B cell (primary cell): ENCODE measurements at regions not wholly inside any gene's neighbourhood (a gene's known extent, or its start where the extent isn't known, plus 50 kb on each side); places are given as distances from the start of the nearest gene placed in this dataset.

Source experiments
- ATAC-seq: fragments of 200-7000 bp; cut with Tn5 transposase; one replicate; pipeline ENCODE4 v1.10.0; 2021; ENCODE audit warnings: low read depth, mild to moderate bottlenecking, moderate number of reproducible peaks, moderate library complexity
- CTCF ChIA-PET: fragments of 350-600 bp; sonication (Branson Sonifier 250); formaldehyde crosslinking; loops from one replicate; lab custom pipeline; 2021; ENCODE audit warnings: antibody characterized with exemption, inconsistent platforms; lab: Charles Lee
- POLR2A ChIA-PET: fragments of 350-600 bp; sonication (Branson Sonifier 250); formaldehyde crosslinking; loops from one replicate; lab custom pipeline; 2021; ENCODE audit warnings: antibody characterized with exemption; lab: Charles Lee
- DNase-seq: peaks from one replicate; pipeline ENCODE4 v3.0.0; 2013
- H2AFZ ChIP-seq: 2 replicates; pipeline ENCODE4 v1.6.1; 2012; ENCODE audit warnings: mild to moderate bottlenecking, low read depth, low read length; ENCODE audit not compliant: insufficient read depth, poor library complexity, severe bottlenecking
- H3K27ac ChIP-seq, 2 donors: 1 replicate in 1 of 2; 2 replicates in 1 of 2; pipeline ENCODE4 v1.5.1; 2012 to 2013; ENCODE audit warnings: low read length in 2 of 2, mild to moderate bottlenecking in 2 of 2, moderate library complexity in 1 of 2
- H3K27me3 ChIP-seq, 4 experiments: fragments of 200-600 bp in 1 of 4; sonication (generic) in 1 of 4; replicated peaks in 1 of 4; 1 replicate in 2 of 4; 2 replicates in 2 of 4; pipeline versions ENCODE4 v1.6.1 to v1.7.0; 2013 to 2016; ENCODE audit warnings: low read length in 3 of 4, mild to moderate bottlenecking in 2 of 4, mixed read lengths in 1 of 4, moderate library complexity in 1 of 4; ENCODE audit not compliant: insufficient read depth in 4 of 4, control insufficient read depth in 3 of 4; ENCODE audit errors: control extremely low read depth in 1 of 4
- H3K36me3 ChIP-seq, 2 experiments: replicated peaks in 1 of 2; 1 replicate in 1 of 2; 2 replicates in 1 of 2; pipeline versions ENCODE4 v1.6.1 to v1.7.1; 2013; ENCODE audit warnings: low read length in 1 of 2; ENCODE audit not compliant: insufficient read depth in 2 of 2, control insufficient read depth in 1 of 2; ENCODE audit errors: control extremely low read depth in 1 of 2, extremely low read depth in 1 of 2
- H3K4me1 ChIP-seq, 2 donors: fragments of 200-600 bp in 1 of 2; sonication (generic) in 1 of 2; 1 replicate in 1 of 2; 2 replicates in 1 of 2; pipeline versions ENCODE4 v1.5.1 to v1.6.1; 2013 to 2017; ENCODE audit warnings: low read length in 2 of 2; ENCODE audit not compliant: control insufficient read depth in 2 of 2, insufficient read depth in 2 of 2
- H3K4me2 ChIP-seq: replicated peaks from 2 replicates; pipeline ENCODE3; 2012; ENCODE audit warnings: mild to moderate bottlenecking, low read depth, low read length; ENCODE audit not compliant: poor library complexity, severe bottlenecking
- H3K4me3 ChIP-seq, 5 experiments: fragments of 200-600 bp in 1 of 5; sonication (generic) in 1 of 5; 1 replicate in 3 of 5; 2 replicates in 2 of 5; pipeline versions ENCODE4 v1.5.1 to v1.7.0; 2011 to 2016; ENCODE audit warnings: low read length in 4 of 5, mild to moderate bottlenecking in 4 of 5, low read depth in 2 of 5, control low read depth in 1 of 5, moderate library complexity in 1 of 5; ENCODE audit not compliant: insufficient read depth in 1 of 5; ENCODE audit errors: control extremely low read depth in 1 of 5, extremely low read depth in 1 of 5
- H3K79me2 ChIP-seq: fragments of 200-600 bp; sonication (generic); one replicate; pipeline ENCODE4 v1.6.0; 2016; ENCODE audit warnings: low read length; ENCODE audit not compliant: control insufficient read depth, insufficient read depth
- H3K9ac ChIP-seq: fragments of 200-600 bp; sonication (generic); 2 replicates; pipeline ENCODE4 v1.6.1; 2017; ENCODE audit warnings: mild to moderate bottlenecking, low read length, moderate library complexity
- H3K9me3 ChIP-seq, 3 donors: one replicate each; pipeline versions ENCODE4 v1.6.1 to v1.7.1; 2013; ENCODE audit warnings: low read length in 2 of 3; ENCODE audit not compliant: control insufficient read depth in 2 of 3, insufficient read depth in 1 of 3; ENCODE audit errors: control extremely low read depth in 1 of 3
- H4K20me1 ChIP-seq: 2 replicates; pipeline ENCODE4 v1.6.0; 2012; ENCODE audit warnings: mild to moderate bottlenecking, low read length; ENCODE audit not compliant: insufficient read depth, control insufficient read depth, poor library complexity, severe bottlenecking
- H3K27ac Mint-ChIP-seq: one replicate; pipeline ENCODE4 v1.8.0; 2021; ENCODE audit warnings: mixed read lengths
- H3K27me3 Mint-ChIP-seq: one replicate; pipeline ENCODE4 v1.8.0; 2021; ENCODE audit warnings: mixed read lengths
- H3K4me1 Mint-ChIP-seq: one replicate; pipeline ENCODE4 v1.8.0; 2021; ENCODE audit warnings: mixed read lengths
- H3K4me3 Mint-ChIP-seq: one replicate; pipeline ENCODE4 v1.8.0; 2021; ENCODE audit warnings: mixed read lengths
- H3K9me3 Mint-ChIP-seq: one replicate; pipeline ENCODE4 v1.8.0; 2022; ENCODE audit warnings: mixed read lengths; ENCODE audit not compliant: insufficient read depth
- EZH2 ChIP-seq: IDR thresholded peaks from 2 replicates; pipeline ENCODE4 v1.6.1; 2012; ENCODE audit warnings: borderline replicate concordance, low read depth, mild to moderate bottlenecking, moderate library complexity, low read length; ENCODE audit not compliant: insufficient read depth, poor library complexity, severe bottlenecking
- WGBS: methylation state at CpG from one replicate; pipeline ENCODE4 v1.1.5; 2013; ENCODE audit warnings: missing lambda C conversion rate; ENCODE audit not compliant: insufficient coverage; 5-methylcytosine and 5-hydroxymethylcytosine counted together
- intact Hi-C: fragments of 100-400 bp; cut with micrococcal nuclease; formaldehyde crosslinking; loops from one replicate; pipeline ENCODE4 v1.10.0; 2022
- TF ChIP-seq, protein P1 (sequence below): fragments of 200-600 bp; IDR thresholded peaks from one replicate; pipeline ENCODE4 v1.8.0; 2022; ENCODE audit warnings: antibody characterized with exemption, mild to moderate bottlenecking

DNA sequence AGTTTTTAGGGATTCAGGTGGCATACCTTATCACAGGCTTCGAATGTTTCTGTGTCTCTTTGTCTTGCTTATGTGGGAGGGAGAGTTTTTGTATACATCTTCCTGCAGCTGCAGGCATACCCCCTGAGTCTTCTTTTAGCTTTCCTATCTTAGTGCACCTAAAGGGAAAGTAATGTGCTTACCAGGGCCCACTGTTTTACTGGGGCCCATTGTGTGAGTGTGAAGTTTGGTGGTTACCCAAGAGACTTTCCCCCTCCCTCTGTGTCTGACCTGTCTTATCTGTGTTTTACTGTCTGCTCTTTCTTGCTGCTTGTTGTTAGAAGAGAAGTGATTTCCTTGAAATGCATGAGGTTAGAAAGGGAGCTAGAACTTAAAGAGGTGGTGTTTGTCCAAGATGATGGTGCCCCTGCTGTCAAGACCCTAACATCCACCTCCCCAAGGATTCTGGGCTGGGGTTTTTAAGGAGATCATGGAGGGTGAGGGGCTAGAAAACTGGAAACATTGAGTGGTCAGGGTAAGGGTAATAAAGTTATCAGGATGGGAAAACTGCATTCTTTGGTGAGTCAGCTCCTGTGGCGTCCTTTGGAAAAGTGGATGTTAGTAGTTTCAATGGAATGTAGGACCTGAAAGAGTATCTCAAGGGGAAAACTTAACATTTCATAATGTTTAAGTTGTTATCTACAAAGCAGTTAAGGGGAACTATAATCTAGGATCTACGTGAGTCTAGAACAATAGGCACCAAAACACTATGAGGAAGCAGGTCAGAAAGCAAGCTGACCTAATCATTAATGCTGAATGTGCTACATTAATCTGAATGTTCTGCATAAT lies 583.5 kb upstream of the TUSC1 start:
- no peak overlapping the region for H3K9ac ChIP-seq
- H3K4me2 ChIP-seq = no peak overlapping the region
- WGBS = 88% methylated on average over 1 of the region's 3 CpGs
- no peaks in the 10 kb centered on the region for H3K4me1 ChIP-seq
- Mint-ChIP-seq H3K9me3 (no peaks in the 10 kb centered on the region), H3K27ac (no peak overlapping the region), H3K27me3 (no peaks in the 10 kb centered on the region), H3K4me1 (no peaks in the 10 kb centered on the region), H3K4me3 (no peak overlapping the region)
- no peaks in the 10 kb centered on the region for H4K20me1 ChIP-seq
- intact Hi-C loops = no loop called here
- H2AFZ ChIP-seq = no peak overlapping the region
- H3K79me2 ChIP-seq = no peaks in the 10 kb centered on the region
- no peak overlapping the region for H3K27ac ChIP-seq
- ChIA-PET POLR2A (no interaction called here), CTCF (no interaction called here)
- H3K9me3 ChIP-seq = no peaks in the 10 kb centered on the region
- TF ChIP-seq EZH2 = no peak
- TF ChIP-seq, protein P1, sequence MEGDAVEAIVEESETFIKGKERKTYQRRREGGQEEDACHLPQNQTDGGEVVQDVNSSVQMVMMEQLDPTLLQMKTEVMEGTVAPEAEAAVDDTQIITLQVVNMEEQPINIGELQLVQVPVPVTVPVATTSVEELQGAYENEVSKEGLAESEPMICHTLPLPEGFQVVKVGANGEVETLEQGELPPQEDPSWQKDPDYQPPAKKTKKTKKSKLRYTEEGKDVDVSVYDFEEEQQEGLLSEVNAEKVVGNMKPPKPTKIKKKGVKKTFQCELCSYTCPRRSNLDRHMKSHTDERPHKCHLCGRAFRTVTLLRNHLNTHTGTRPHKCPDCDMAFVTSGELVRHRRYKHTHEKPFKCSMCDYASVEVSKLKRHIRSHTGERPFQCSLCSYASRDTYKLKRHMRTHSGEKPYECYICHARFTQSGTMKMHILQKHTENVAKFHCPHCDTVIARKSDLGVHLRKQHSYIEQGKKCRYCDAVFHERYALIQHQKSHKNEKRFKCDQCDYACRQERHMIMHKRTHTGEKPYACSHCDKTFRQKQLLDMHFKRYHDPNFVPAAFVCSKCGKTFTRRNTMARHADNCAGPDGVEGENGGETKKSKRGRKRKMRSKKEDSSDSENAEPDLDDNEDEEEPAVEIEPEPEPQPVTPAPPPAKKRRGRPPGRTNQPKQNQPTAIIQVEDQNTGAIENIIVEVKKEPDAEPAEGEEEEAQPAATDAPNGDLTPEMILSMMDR = no peak
- DNase-seq (no peak), ATAC-seq (no peak)
- H3K36me3 ChIP-seq = no peaks in the 10 kb centered on the region
- no peak overlapping the region for H3K4me3 ChIP-seq
- H3K27me3 ChIP-seq = no peaks in the 10 kb centered on the region

DNA sequence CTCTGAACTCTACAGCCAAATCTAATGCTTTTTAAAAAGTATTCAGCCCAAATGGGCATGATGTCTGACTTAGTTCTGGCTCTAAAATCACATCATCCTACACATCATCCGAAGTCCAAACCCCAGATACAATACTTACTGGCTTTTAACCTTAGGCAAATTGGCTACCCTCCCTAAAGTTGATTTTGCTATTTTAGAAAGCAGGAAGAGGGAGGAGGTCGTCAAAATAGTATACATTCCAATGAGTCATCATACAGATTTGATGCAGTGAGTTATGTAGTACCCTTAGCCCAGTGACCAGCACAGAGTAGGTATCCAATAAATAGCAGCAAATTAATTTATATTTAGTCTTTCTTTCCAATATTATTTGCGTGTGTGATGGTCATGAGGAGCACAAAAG lies 582.0 kb upstream of the TUSC1 start:
- TF ChIP-seq, protein P1 = no peak
- no peak for TF ChIP-seq EZH2
- intact Hi-C loops = no loop called here
- CTCF ChIA-PET = no interaction called here

More for the DNA sequence above, 582.0 kb upstream of the TUSC1 start:
- POLR2A ChIA-PET = no interaction called here
- ATAC-seq (no peak), DNase-seq (no peak)
- no peaks in the 10 kb centered on the region for H3K36me3 ChIP-seq
- no peaks in the 10 kb centered on the region for H4K20me1 ChIP-seq
- H3K79me2 ChIP-seq = no peaks in the 10 kb centered on the region
- H3K4me1 ChIP-seq = no peaks in the 10 kb centered on the region
- no peaks in the 10 kb centered on the region for H3K9me3 ChIP-seq
- H3K4me1 Mint-ChIP-seq = no peaks in the 10 kb centered on the region
- no peaks in the 10 kb centered on the region for H3K9me3 Mint-ChIP-seq
- H3K9ac ChIP-seq = no peak overlapping the region
- no peak overlapping the region for H3K4me3 ChIP-seq
- H3K27ac Mint-ChIP-seq = no peak overlapping the region
- H3K27me3 Mint-ChIP-seq = no peaks in the 10 kb centered on the region
- no peak overlapping the region for H3K4me3 Mint-ChIP-seq
- no CpG with 5 or more reads among the region's 3 CpGs for WGBS
- no peak overlapping the region for H3K27ac ChIP-seq
- H3K27me3 ChIP-seq = no peaks in the 10 kb centered on the region
- H3K4me2 ChIP-seq = no peak overlapping the region
- no peak overlapping the region for H2AFZ ChIP-seq
